K562 (cell line): ENCODE measurements at regions not wholly inside any gene's neighbourhood (a gene's known extent, or its start where the extent isn't known, plus 50 kb on each side); places are given as distances from the start of the nearest gene placed in this dataset.

Experiments used
- ATAC-seq: fragments of 200-7000 bp; cut with Tn5 transposase; 3 replicates; pipeline ENCODE4 v1.9.1; 2020; ENCODE audit warnings: moderate library complexity
- BruUV-seq: library from RNA; stranded (reverse); fragments of 400-500 nt; replicated peaks from 2 replicates; lab custom pipeline; 2021; lab: Mats Ljungman, UMichigan
- CTCF ChIA-PET: fragments of 300-600 bp; formaldehyde crosslinking; extraction: SDS; loops from one replicate; lab custom pipeline; 2021; ENCODE audit warnings: low intra/inter-chr PET ratio; lab: Yijun Ruan, JAX
- POLR2A ChIA-PET: fragments of 300-600, 350-650 bp; sonication (Branson Sonifier 250); formaldehyde crosslinking; extraction: SDS; loops from one replicate; lab custom pipeline; 2021; ENCODE audit warnings: antibody characterized with exemption, inconsistent platforms; lab: Yijun Ruan, JAX
- DNase-seq, 4 experiments: peaks; one replicate each; pipeline versions ENCODE4 v3.0.0 to v3.0.0-alpha.2; 2011 to 2018; ENCODE audit warnings: low spot score in 3 of 4, mixed read lengths in 3 of 4; ENCODE audit errors: extremely low read depth in 1 of 4
- FAIRE-seq: peaks from 2 replicates; lab custom pipeline; 2011; peaks lifted over from hg19 to GRCh38; lab: Jason Lieb, UNC
- H2AFZ ChIP-seq: 2 replicates; pipeline ENCODE4 v1.6.0; 2011; ENCODE audit warnings: low read depth, low read length, control low read depth, inconsistent platforms
- H3K27ac ChIP-seq: fragments of 200-600 bp; 3 replicates; pipeline ENCODE4 v1.8.0; 2011; ENCODE audit warnings: low read depth, mild to moderate bottlenecking, control low read depth, inconsistent platforms, low read length, moderate library complexity, mixed read lengths; ENCODE audit errors: extremely low read depth
- H3K27me3 ChIP-seq, 2 experiments: fragments of 300-600 bp in 1 of 2; 2 replicates in 1 of 2; 3 replicates in 1 of 2; pipeline versions ENCODE4 v1.6.0 to v1.8.0; 2011; ENCODE audit warnings: inconsistent platforms in 2 of 2, low read length in 2 of 2, mild to moderate bottlenecking in 1 of 2, mixed read lengths in 1 of 2, moderate library complexity in 1 of 2; ENCODE audit not compliant: control insufficient read depth in 2 of 2, insufficient read depth in 2 of 2
- H3K36me3 ChIP-seq: fragments of 300-600 bp; 3 replicates; pipeline ENCODE4 v1.8.0; 2011; ENCODE audit warnings: mild to moderate bottlenecking, low read length, inconsistent platforms; ENCODE audit not compliant: control insufficient read depth, insufficient read depth
- H3K4me1 ChIP-seq, 2 experiments: fragments of 200-600 bp in 1 of 2; replicated peaks in 1 of 2; 2 replicates in 1 of 2; 3 replicates in 1 of 2; pipeline versions ENCODE4 v1.5.1 to v1.8.0; 2011; ENCODE audit warnings: inconsistent platforms in 2 of 2, low read length in 2 of 2, mild to moderate bottlenecking in 1 of 2, mixed read lengths in 1 of 2, moderate library complexity in 1 of 2; ENCODE audit not compliant: control insufficient read depth in 2 of 2, insufficient read depth in 2 of 2
- H3K4me2 ChIP-seq: 2 replicates; pipeline ENCODE4 v1.6.1; 2011; ENCODE audit warnings: low read length, control low read depth, inconsistent platforms, mixed read lengths; ENCODE audit not compliant: insufficient read depth
- H3K4me3 ChIP-seq: fragments of 200-600 bp; sonication (generic), shearing (Covaris generic); 2 replicates; pipeline ENCODE4 v1.5.1; 2016; ENCODE audit warnings: control low read depth, inconsistent platforms
- H3K79me2 ChIP-seq: fragments of 200-600 bp; 3 replicates; pipeline ENCODE4 v1.8.0; 2011; ENCODE audit warnings: low read length, inconsistent platforms; ENCODE audit not compliant: control insufficient read depth, insufficient read depth
- H3K9ac ChIP-seq, 2 experiments: 2 replicates each; pipeline versions ENCODE4 v1.6.0 to v1.6.1; 2011; ENCODE audit warnings: low read depth in 2 of 2, low read length in 2 of 2, control low read depth in 1 of 2, inconsistent platforms in 1 of 2, mild to moderate bottlenecking in 1 of 2, mixed read lengths in 1 of 2; ENCODE audit not compliant: insufficient read depth in 1 of 2
- H3K9me1 ChIP-seq: one replicate; pipeline ENCODE4 v1.6.0; 2011; ENCODE audit warnings: inconsistent platforms, mild to moderate bottlenecking, low read length, moderate library complexity; ENCODE audit not compliant: control insufficient read depth, insufficient read depth
- H3K9me3 ChIP-seq: replicated peaks from 2 replicates; pipeline ENCODE4 v1.5.1; 2011; ENCODE audit warnings: low read depth, low read length, inconsistent platforms; ENCODE audit not compliant: control insufficient read depth, insufficient read depth
- H4K20me1 ChIP-seq: replicated peaks from 2 replicates; pipeline ENCODE4 v1.6.1; 2011; ENCODE audit warnings: low read length, inconsistent platforms, mixed read lengths; ENCODE audit not compliant: control insufficient read depth, insufficient read depth
- ADNP ChIP-seq: fragments of 200-800 bp; sonication (Bioruptor generic); IDR thresholded peaks from 2 replicates; pipeline ENCODE4 v1.6.1; 2016; ENCODE audit warnings: missing genetic modification characterization, missing compliant biosample characterization
- CBFA2T3 ChIP-seq: fragments of 450-650 bp; IDR thresholded peaks from 2 replicates; pipeline ENCODE4 v1.6.1; 2017
- CBX1 ChIP-seq: sonication (generic); IDR thresholded peaks from 2 replicates; pipeline ENCODE4 v1.6.1; 2016; ENCODE audit warnings: antibody characterized with exemption, low read depth, mild to moderate bottlenecking
- CBX8 ChIP-seq: fragments of 200-600 bp; sonication (generic); IDR thresholded peaks from 2 replicates; pipeline ENCODE4 v1.6.1; 2012; ENCODE audit warnings: borderline replicate concordance, mixed run types, low read depth, mild to moderate bottlenecking, moderate library complexity, mixed read lengths, low read length, control low read depth, inconsistent platforms; ENCODE audit not compliant: poor library complexity, severe bottlenecking; ENCODE audit errors: extremely low read depth
- FIP1L1 ChIP-seq: fragments of 200-400 bp; formaldehyde crosslinking; IDR thresholded peaks from 2 replicates; pipeline ENCODE4 v1.6.1; 2018; ENCODE audit warnings: mild to moderate bottlenecking, low read depth, low read length; ENCODE audit not compliant: poor library complexity, severe bottlenecking
- GATAD2A ChIP-seq: fragments of 450-650 bp; IDR thresholded peaks from 2 replicates; pipeline ENCODE4 v1.6.1; 2017
- MAFG ChIP-seq: fragments of 450-650 bp; conservative IDR thresholded peaks from 2 replicates; pipeline ENCODE4 v1.6.1; 2016; ENCODE audit warnings: missing genetic modification characterization, missing compliant biosample characterization
- MEF2A ChIP-seq: IDR thresholded peaks from 2 replicates; pipeline ENCODE4 v1.6.1; 2011; ENCODE audit warnings: low read depth, mild to moderate bottlenecking, low read length, moderate library complexity; ENCODE audit not compliant: control insufficient read depth
- MLX ChIP-seq, 2 experiments: fragments of 450-650 bp in 1 of 2; sonication (generic) in 1 of 2; formaldehyde crosslinking; conservative IDR thresholded peaks; 2 replicates each; pipeline versions ENCODE4 v1.4.0 to v1.8.1; 2020 to 2022; ENCODE audit warnings: mild to moderate bottlenecking in 1 of 2, missing genetic modification reagents in 1 of 2
- MTA2 ChIP-seq: fragments of 450-650 bp; IDR thresholded peaks from 2 replicates; pipeline ENCODE4 v1.6.1; 2016; ENCODE audit warnings: low read depth
- NFE2L1 ChIP-seq: fragments of 450-650 bp; IDR thresholded peaks from 2 replicates; pipeline ENCODE4 v1.6.1; 2016; ENCODE audit warnings: missing genetic modification characterization, low read depth, mild to moderate bottlenecking, missing compliant biosample characterization, moderate library complexity, borderline replicate concordance
- PYGO2 ChIP-seq: fragments of 450-650 bp; IDR thresholded peaks from 2 replicates; pipeline ENCODE4 v1.6.1; 2016; ENCODE audit warnings: mild to moderate bottlenecking, missing genetic modification characterization, moderate library complexity, missing compliant biosample characterization
- SNAPC5 ChIP-seq: fragments of 250-450 bp; sonication (Bioruptor Pico); IDR thresholded peaks from 2 replicates; pipeline ENCODE4 v1.8.0; 2021; ENCODE audit warnings: moderate library complexity, mild to moderate bottlenecking, inconsistent platforms
- TFAP4 ChIP-seq: sonication (generic); formaldehyde crosslinking; IDR thresholded peaks from 2 replicates; pipeline ENCODE4 v1.8.0; 2022; ENCODE audit warnings: missing genetic modification reagents, mild to moderate bottlenecking, moderate library complexity, borderline replicate concordance
- ZFX ChIP-seq: sonication (generic); formaldehyde crosslinking; IDR thresholded peaks from 2 replicates; pipeline ENCODE4 v1.8.0; 2022; ENCODE audit warnings: mild to moderate bottlenecking, missing genetic modification reagents, moderate library complexity
- ZKSCAN1 ChIP-seq: fragments of 150-350 bp; IDR thresholded peaks from 2 replicates; pipeline ENCODE4 v1.6.1; 2016; ENCODE audit warnings: low read depth, low read length
- ZNF347 ChIP-seq: fragments of 450-650 bp; formaldehyde crosslinking; IDR thresholded peaks from 2 replicates; pipeline ENCODE4 v1.4.0; 2020; ENCODE audit warnings: low read depth, mild to moderate bottlenecking, moderate library complexity
- ZNF583 ChIP-seq: fragments of 250-450 bp; sonication (Bioruptor Pico); IDR thresholded peaks from 2 replicates; pipeline ENCODE4 v1.4.0; 2020
- WGBS: fragments of 100-300 bp; shearing (Covaris generic); methylation state at CpG from one replicate; pipeline ENCODE4 v1.1.6; 2016; ENCODE audit warnings: low coverage, mixed read lengths; ENCODE audit not compliant: insufficient coverage; ENCODE audit errors: missing lambda C conversion rate; 5-methylcytosine and 5-hydroxymethylcytosine counted together
- in situ Hi-C: fragments of 300-500 bp; cut with MboI; formaldehyde crosslinking; loops from 4 replicates; pipeline ENCODE4 v1.15.0; 2018; ENCODE audit warnings: inconsistent platforms, mixed read lengths
- intact Hi-C: fragments of 100-400 bp; cut with micrococcal nuclease; formaldehyde crosslinking; loops from 2 replicates; pipeline ENCODE4 v1.14.2; 2022

GRCh38 chr1:23614032-23614660 is 54.8 kb upstream of the ID3 start:
- H3K79me2 ChIP-seq = no peaks in the 10 kb centered on the region
- BruUV-seq = no TSS peak
- in situ Hi-C loops = no loop called here
- intact Hi-C loops = no loop called here
- H4K20me1 ChIP-seq = no peaks in the 10 kb centered on the region
- WGBS = 22% methylated on average over 8 of the region's 8 CpGs
- 0 out of 4 replicates have a peak overlapping the region, but pooled peaks of 1 of the 2 experiments have one; percentile 47 for H3K9ac ChIP-seq
- no peaks in the 10 kb centered on the region for H3K9me1 ChIP-seq
- ChIA-PET CTCF (interaction anchor here (0.5 kb wide), 1 partner anchor 681 kb away, joined by 3 read pairs; no protein-coding TSS in a partner anchor), POLR2A (no interaction called here)
- no peak overlapping the region for H3K4me3 ChIP-seq
- H3K9me3 ChIP-seq = no peaks in the 10 kb centered on the region
- peak; percentile 8; the same call in 2 of the 3 replicates for ATAC-seq
- no peak for FAIRE-seq
- H3K4me2 ChIP-seq = no peak overlapping the region
- H3K36me3 ChIP-seq = no peaks in the 10 kb centered on the region
- H3K4me1 ChIP-seq = peaks cover 5 to 9% of the 10 kb centered on the region in 2 experiments
- H3K27ac ChIP-seq = no peak overlapping the region
- H2AFZ ChIP-seq = no peak overlapping the region
- peaks cover 15 to 40% of the 10 kb centered on the region in 2 experiments for H3K27me3 ChIP-seq
- DNase-seq = peak in 2 of 4 experiments; percentile 74 to 78
- TF ChIP-seq SNAPC5 (no peak), ZKSCAN1 (no peak), ZNF347 (no peak), MEF2A (no peak), MLX (CRISPR knock-in tag; conservative IDR thresholded peaks at IDR 0.05) (no peak), ADNP (tag) (peak; percentile 2; the same call in 1 of the 2 replicates), TFAP4 (CRISPR knock-in tag) (no peak), CBX8 (no peak), MTA2 (no peak), MAFG (tag) (no peak), PYGO2 (tag) (no peak), CBFA2T3 (0 out of 2 replicates have a peak, but pooled peaks have one; percentile 6), CBX1 (no peak), NFE2L1 (tag) (no peak), ZNF583 (CRISPR knock-in tag) (no peak), ZFX (no peak), GATAD2A (no peak), FIP1L1 (no peak)
